ENCODE measurements at regions not wholly inside any gene's neighbourhood (a gene's known extent, or its start where the extent isn't known, plus 50 kb on each side); places are given as distances from the start of the nearest gene placed in this dataset.

GRCh38 chr2:39537150-39537549, 100.1 kb upstream of the MAP4K3 start:
- DNase-seq (ENCODE audit: low read depth): no peak

- no peak for DNase-seq (ENCODE audit: low read depth)
These were observed 101.6 kb upstream of the MAP4K3 start for GRCh38 chr2:39538718-39539117.

GRCh38 chr2:39540414-39540813, 103.3 kb upstream of the MAP4K3 start:
- no peak for DNase-seq (ENCODE audit: low read depth)

- DNase-seq (ENCODE audit: low read depth): no peak
These were observed 104.2 kb upstream of the MAP4K3 start for GRCh38 chr2:39541011-39541930.

GRCh38 chr2:39542523-39542922, 105.4 kb upstream of the MAP4K3 start:
- no peak for DNase-seq (ENCODE audit: low read depth)

- no peak for DNase-seq (ENCODE audit: low read depth)
These were observed 108.9 kb upstream of the MAP4K3 start for GRCh38 chr2:39545957-39546356.

GRCh38 chr2:39546409-39546808, 109.3 kb upstream of the MAP4K3 start:
- DNase-seq (ENCODE audit: low read depth): no peak

- no peak for DNase-seq (ENCODE audit: low read depth)
These were observed 109.9 kb upstream of the MAP4K3 start for GRCh38 chr2:39546937-39547336.

- no peak for DNase-seq (ENCODE audit: low read depth)
These were observed 111.0 kb upstream of the MAP4K3 start for GRCh38 chr2:39547811-39548719.

GRCh38 chr2:39549000-39549399, 111.9 kb upstream of the MAP4K3 start:
- no peak for DNase-seq (ENCODE audit: low read depth)

- no peak for DNase-seq (ENCODE audit: low read depth)
These were observed 112.8 kb upstream of the MAP4K3 start for GRCh38 chr2:39549718-39550464.

- DNase-seq (ENCODE audit: low read depth): no peak
These were observed 113.7 kb upstream of the MAP4K3 start for GRCh38 chr2:39550701-39551285.

GRCh38 chr2:39558906-39559305, 106.8 kb upstream of the TMEM178A start:
- no peak for DNase-seq (ENCODE audit: low read depth)

- no peak for DNase-seq (ENCODE audit: low read depth)
These were observed 102.1 kb upstream of the TMEM178A start for GRCh38 chr2:39563572-39563971.

GRCh38 chr2:39567507-39567906, 98.2 kb upstream of the TMEM178A start:
- no peak for DNase-seq (ENCODE audit: low read depth)

- DNase-seq (ENCODE audit: low read depth): no peak
These were observed 97.6 kb upstream of the TMEM178A start for GRCh38 chr2:39568116-39568515.

GRCh38 chr2:39568561-39569006, 97.1 kb upstream of the TMEM178A start:
- DNase-seq (ENCODE audit: low read depth): no peak

GRCh38 chr2:39570130-39570555, 95.6 kb upstream of the TMEM178A start:
- DNase-seq (ENCODE audit: low read depth): no peak

- no peak for DNase-seq (ENCODE audit: low read depth)
These were observed 95.1 kb upstream of the TMEM178A start for GRCh38 chr2:39570614-39571013.

GRCh38 chr2:39571111-39571731, 94.5 kb upstream of the TMEM178A start:
- no peak for DNase-seq (ENCODE audit: low read depth)

- DNase-seq (ENCODE audit: low read depth): no peak
These were observed 92.4 kb upstream of the TMEM178A start for GRCh38 chr2:39573276-39573675.
